AG09319 (cell line): ENCODE measurements at regions not wholly inside any gene's neighbourhood (a gene's known extent, or its start where the extent isn't known, plus 50 kb on each side); places are given as distances from the start of the nearest gene placed in this dataset.

ENCODE experiments used
- DNase-seq: peaks from one replicate; pipeline ENCODE4 v3.0.0-alpha.2; 2010; ENCODE audit warnings: low read depth; ENCODE audit errors: extremely low read depth
- TF ChIP-seq, protein P1 (sequence below): IDR thresholded peaks from 2 replicates; pipeline ENCODE4 v1.5.1; 2011; ENCODE audit warnings: low read depth, mild to moderate bottlenecking, inconsistent platforms, low read length, moderate library complexity

DNA sequence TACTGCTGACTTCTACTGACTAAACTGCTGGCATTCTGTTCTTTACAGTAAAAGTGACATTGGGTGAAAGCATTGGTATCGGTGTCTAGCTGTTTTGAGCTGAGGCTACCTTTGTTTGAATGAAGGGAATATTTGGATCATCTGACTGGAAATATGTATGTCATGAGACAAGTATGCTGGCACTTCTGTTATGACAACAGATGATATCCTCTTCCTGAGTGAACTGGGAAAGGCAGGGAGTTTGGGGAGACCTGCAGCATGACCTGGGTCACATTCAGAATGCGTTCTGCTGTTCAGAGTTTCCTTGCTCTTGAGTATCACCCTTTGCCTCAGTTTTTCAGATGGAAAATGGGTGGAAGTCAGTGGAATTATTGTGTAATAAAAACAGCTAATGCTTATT is 81.8 kb downstream of the PLCE1 start:
- DNase-seq: no peak
- TF ChIP-seq, protein P1, sequence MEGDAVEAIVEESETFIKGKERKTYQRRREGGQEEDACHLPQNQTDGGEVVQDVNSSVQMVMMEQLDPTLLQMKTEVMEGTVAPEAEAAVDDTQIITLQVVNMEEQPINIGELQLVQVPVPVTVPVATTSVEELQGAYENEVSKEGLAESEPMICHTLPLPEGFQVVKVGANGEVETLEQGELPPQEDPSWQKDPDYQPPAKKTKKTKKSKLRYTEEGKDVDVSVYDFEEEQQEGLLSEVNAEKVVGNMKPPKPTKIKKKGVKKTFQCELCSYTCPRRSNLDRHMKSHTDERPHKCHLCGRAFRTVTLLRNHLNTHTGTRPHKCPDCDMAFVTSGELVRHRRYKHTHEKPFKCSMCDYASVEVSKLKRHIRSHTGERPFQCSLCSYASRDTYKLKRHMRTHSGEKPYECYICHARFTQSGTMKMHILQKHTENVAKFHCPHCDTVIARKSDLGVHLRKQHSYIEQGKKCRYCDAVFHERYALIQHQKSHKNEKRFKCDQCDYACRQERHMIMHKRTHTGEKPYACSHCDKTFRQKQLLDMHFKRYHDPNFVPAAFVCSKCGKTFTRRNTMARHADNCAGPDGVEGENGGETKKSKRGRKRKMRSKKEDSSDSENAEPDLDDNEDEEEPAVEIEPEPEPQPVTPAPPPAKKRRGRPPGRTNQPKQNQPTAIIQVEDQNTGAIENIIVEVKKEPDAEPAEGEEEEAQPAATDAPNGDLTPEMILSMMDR: no peak

DNA sequence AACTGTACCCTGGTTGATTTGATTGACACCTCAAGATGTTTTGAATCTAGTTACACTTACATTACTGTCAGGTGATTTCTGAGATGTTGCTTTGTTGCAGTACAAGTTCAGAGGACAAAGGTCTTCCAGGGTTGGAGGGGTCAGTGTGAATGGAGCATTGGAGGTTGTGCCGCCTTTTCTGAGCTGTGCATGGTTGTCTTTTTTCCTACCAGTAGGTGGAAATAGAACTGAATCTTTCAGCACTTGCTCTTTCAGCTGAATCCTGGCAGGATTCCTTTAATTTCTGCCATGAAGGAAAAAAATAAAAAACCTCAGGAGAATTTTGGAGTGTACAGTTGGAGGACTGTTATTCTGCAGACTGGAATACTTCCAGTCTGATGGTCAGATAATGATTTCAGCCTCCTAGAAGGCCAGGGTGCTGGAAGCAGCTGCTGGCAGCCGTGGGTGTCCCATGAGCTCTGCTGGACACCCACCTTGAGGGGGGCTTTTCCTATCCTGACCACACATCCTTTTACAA is 82.7 kb downstream of the PLCE1 start:
- TF ChIP-seq, protein P1: peak; percentile 66
- DNase-seq: no peak

DNA sequence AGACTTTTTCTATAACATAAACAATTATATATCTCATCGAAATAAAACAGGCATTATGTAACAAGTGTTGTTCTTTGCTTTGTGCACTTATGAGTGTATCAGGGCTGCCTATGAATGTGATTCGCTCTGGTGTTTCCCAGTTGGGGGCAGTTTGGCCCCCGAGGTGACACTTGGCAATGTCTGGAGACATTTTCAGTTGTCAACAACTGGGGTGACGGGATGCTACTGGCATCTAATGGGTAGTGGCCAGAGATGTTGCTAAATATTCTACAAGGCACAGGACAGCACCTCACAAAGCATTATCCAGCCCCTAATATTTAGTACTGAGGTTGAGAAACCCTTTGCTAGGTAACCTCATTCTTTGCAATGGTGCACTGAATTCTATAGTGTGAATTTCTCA is 83.3 kb downstream of the PLCE1 start:
- TF ChIP-seq, protein P1: no peak

DNA sequence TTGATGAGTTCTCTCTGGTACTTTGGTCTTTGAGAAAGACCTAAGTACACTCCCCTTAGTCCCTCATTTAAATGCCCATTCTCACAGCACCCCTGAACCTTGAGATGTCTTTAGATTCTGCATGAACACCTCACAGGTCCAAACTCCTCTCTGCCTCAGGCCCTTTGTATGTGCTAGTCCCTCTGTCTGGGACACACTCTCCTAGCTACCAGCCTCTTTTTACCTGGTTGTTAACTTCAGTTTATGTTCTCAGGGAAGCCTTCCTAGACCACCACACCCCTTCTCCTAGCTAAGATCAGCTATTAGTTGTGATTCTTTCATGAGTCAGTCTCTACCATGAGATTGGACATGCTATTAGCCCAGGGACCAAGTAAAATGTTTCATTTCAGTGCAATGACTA is 86.4 kb downstream of the PLCE1 start:
- TF ChIP-seq, protein P1: no peak
- DNase-seq: no peak

More for the DNA sequence above, 83.3 kb downstream of the PLCE1 start:
- DNase-seq: no peak

DNA sequence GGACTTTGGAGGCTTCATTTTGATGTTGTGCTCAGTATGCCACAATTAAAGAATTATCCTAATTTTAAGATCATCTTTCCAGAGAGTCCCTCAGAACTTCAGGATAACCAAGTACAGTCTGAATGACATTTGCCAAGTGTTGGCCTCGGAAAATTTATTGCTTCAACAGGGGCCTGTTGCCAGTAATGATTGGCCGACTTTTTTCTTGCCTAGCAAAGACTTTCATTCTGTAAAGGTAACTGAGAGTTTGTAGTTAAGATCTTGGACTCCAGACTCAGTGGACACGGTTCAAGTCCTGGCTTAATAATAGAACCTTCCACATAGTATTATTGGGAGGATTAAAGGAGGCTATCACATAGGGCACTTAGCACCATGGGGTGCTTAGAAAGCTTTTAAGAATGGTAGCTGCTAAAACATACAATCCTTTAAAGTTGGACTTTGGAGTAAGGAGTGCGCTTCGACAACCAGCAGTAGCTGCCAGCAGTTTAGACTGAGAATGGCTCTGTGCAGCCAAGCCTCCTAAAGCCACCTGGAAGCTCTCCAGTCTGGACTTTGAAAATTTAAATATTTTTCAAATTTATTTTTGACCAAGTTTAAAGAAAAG is 90.0 kb downstream of the PLCE1 start:
- TF ChIP-seq, protein P1: no peak

DNA sequence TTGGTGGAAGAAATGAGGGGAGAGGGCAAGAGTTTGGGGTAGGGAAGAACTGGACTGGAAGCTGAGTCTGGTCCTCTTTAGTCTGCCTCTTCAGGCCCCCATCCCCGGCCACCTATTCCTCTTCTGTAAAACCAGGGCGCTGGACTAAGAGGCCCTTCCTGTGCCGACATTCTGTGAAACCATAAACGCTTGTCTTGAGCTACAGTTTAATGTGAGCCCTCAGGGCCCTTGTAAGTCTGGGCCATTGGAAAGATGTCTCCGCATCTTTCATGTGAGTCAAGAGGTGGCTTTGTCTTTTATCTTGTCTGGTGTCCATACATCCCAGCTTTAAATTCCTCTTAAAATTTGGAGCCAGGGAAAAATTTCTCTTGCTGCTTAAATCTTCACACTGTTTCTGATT is 90.6 kb downstream of the PLCE1 start:
- TF ChIP-seq, protein P1: no peak
- no peak for DNase-seq

More for the DNA sequence above, 90.0 kb downstream of the PLCE1 start:
- DNase-seq: no peak

DNA sequence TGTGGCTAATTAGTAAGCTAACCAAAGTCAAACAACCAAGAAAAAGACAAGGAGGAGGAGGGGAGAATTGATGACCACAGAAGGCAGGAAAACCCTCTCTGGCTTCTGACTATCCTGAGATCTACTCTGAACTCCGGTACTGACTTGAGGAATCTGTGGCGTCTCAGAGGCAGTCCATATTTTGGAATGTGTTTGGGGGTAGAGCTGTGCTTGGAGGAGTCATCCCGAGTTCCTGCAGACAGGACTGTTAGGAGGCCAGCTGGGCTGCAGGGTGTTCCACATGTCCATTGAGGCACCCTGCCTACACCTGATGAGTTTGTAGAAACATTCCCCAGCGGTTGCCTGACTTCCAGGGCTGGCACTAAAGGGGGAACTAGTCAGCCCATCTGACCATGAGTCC is 91.6 kb downstream of the PLCE1 start:
- TF ChIP-seq, protein P1: no peak

More for the DNA sequence above, 91.6 kb downstream of the PLCE1 start:
- no peak for DNase-seq
